Neural cell (in vitro differentiated cells): ENCODE measurements at regions not wholly inside any gene's neighbourhood (a gene's known extent, or its start where the extent isn't known, plus 50 kb on each side); places are given as distances from the start of the nearest gene placed in this dataset.

Source experiments
- H2AFZ ChIP-seq: fragments of 200-600, 300-800 bp; sonication (generic), shearing (Covaris generic); 2 replicates; pipeline ENCODE4 v1.6.0; 2014; ENCODE audit warnings: low read depth, mild to moderate bottlenecking, antibody characterized with exemption, low read length, moderate library complexity
- H3F3A ChIP-seq: fragments of 200-600 bp; shearing (Covaris generic); 2 replicates; pipeline ENCODE4 v1.6.1; 2016; ENCODE audit warnings: mild to moderate bottlenecking, moderate library complexity, mixed read lengths, antibody characterized with exemption, low read length; ENCODE audit not compliant: insufficient read depth, poor library complexity, severe bottlenecking
- H3K27ac ChIP-seq: fragments of 200-600, 300-800 bp; sonication (generic), shearing (Covaris generic); 2 replicates; pipeline ENCODE4 v1.5.1; 2014; ENCODE audit warnings: mild to moderate bottlenecking, low read length, moderate library complexity
- H3K27me3 ChIP-seq: fragments of 300-800, 200-600 bp; sonication (generic), shearing (Covaris generic); 2 replicates; pipeline ENCODE4 v1.6.0; 2014; ENCODE audit warnings: mild to moderate bottlenecking, low read depth, low read length, moderate library complexity; ENCODE audit not compliant: insufficient read depth
- H3K36me3 ChIP-seq: fragments of 300-800, 200-600 bp; sonication (generic), shearing (Covaris generic); 2 replicates; pipeline ENCODE4 v1.5.1; 2014; ENCODE audit warnings: mild to moderate bottlenecking, antibody characterized with exemption, low read length, moderate library complexity; ENCODE audit not compliant: insufficient read depth
- H3K4me2 ChIP-seq: fragments of 300-800, 200-600 bp; sonication (generic), shearing (Covaris generic); 2 replicates; pipeline ENCODE4 v1.6.0; 2014; ENCODE audit warnings: mild to moderate bottlenecking, low read length
- H3K4me3 ChIP-seq: fragments of 300-800, 200-600 bp; sonication (generic), shearing (Covaris generic); 2 replicates; pipeline ENCODE4 v1.5.1; 2014; ENCODE audit warnings: mild to moderate bottlenecking, low read length, moderate library complexity
- H3K79me2 ChIP-seq: fragments of 200-600 bp; shearing (Covaris generic); replicated peaks from 2 replicates; pipeline ENCODE4 v1.6.0; 2014; ENCODE audit warnings: mild to moderate bottlenecking, low read length, moderate library complexity; ENCODE audit not compliant: insufficient read depth
- H3K9ac ChIP-seq: fragments of 300-800, 200-600 bp; sonication (generic), shearing (Covaris generic); 2 replicates; pipeline ENCODE4 v1.6.1; 2016; ENCODE audit warnings: mild to moderate bottlenecking, low read length, mixed read lengths
- H3K9me2 ChIP-seq: fragments of 200-600 bp; shearing (Covaris generic); 2 replicates; pipeline ENCODE4 v1.6.1; 2016; ENCODE audit warnings: mild to moderate bottlenecking, low read length, mixed read lengths; ENCODE audit not compliant: insufficient read depth
- H3K9me3 ChIP-seq: fragments of 200-600, 300-800 bp; sonication (generic), shearing (Covaris generic); 2 replicates; pipeline ENCODE4 v1.6.1; 2016; ENCODE audit warnings: mild to moderate bottlenecking, mixed run types, low read length, moderate library complexity, mixed read lengths
- H4K20me1 ChIP-seq: fragments of 200-600 bp; shearing (Covaris generic); 2 replicates; pipeline ENCODE4 v1.6.1; 2016; ENCODE audit warnings: mild to moderate bottlenecking, mixed run types; ENCODE audit not compliant: insufficient read depth
- CTCF ChIP-seq: fragments of 450-650 bp; IDR thresholded peaks from 2 replicates; pipeline ENCODE4 v1.5.1; 2014; ENCODE audit warnings: antibody characterized with exemption, mild to moderate bottlenecking, moderate library complexity; ENCODE audit not compliant: poor library complexity, severe bottlenecking
- EP300 ChIP-seq: fragments of 450-650 bp; conservative IDR thresholded peaks from 2 replicates; pipeline ENCODE4 v1.6.1; 2014; ENCODE audit warnings: antibody characterized with exemption, mild to moderate bottlenecking, moderate library complexity; ENCODE audit not compliant: poor library complexity, severe bottlenecking
- EZH2 ChIP-seq: fragments of 200-600, 300-800 bp; shearing (Covaris generic), sonication (generic); IDR thresholded peaks from 2 replicates; pipeline ENCODE4 v1.6.1; 2014; ENCODE audit warnings: antibody characterized with exemption, low read length, borderline replicate concordance, mild to moderate bottlenecking; ENCODE audit not compliant: insufficient read depth, poor library complexity, severe bottlenecking
- MXI1 ChIP-seq: fragments of 450-650 bp; conservative IDR thresholded peaks from 2 replicates; pipeline ENCODE4 v1.6.1; 2014; ENCODE audit warnings: antibody characterized with exemption, mild to moderate bottlenecking; ENCODE audit not compliant: poor library complexity, severe bottlenecking
- POLR2AphosphoS5 ChIP-seq: IDR thresholded peaks from 2 replicates; pipeline ENCODE4 v1.6.1; 2012
- RAD21 ChIP-seq: fragments of 450-650 bp; conservative IDR thresholded peaks from 2 replicates; pipeline ENCODE4 v1.6.1; 2014; ENCODE audit warnings: antibody characterized with exemption, mild to moderate bottlenecking, moderate library complexity
- REST ChIP-seq: IDR thresholded peaks from 2 replicates; pipeline ENCODE4 v1.6.1; 2012; ENCODE audit warnings: borderline replicate concordance
- SMC3 ChIP-seq: fragments of 450-650 bp; conservative IDR thresholded peaks from 2 replicates; pipeline ENCODE4 v1.6.1; 2014; ENCODE audit warnings: antibody characterized with exemption, mild to moderate bottlenecking, moderate library complexity; ENCODE audit not compliant: poor library complexity
- TAF1 ChIP-seq: IDR thresholded peaks from 2 replicates; pipeline ENCODE4 v1.6.1; 2012; ENCODE audit warnings: low read depth

- no peak for TF ChIP-seq CTCF
- no peak for TF ChIP-seq MXI1
- TF ChIP-seq RAD21, result no peak
- TF ChIP-seq TAF1, result no peak
- no peak for TF ChIP-seq EZH2
- TF ChIP-seq POLR2AphosphoS5, result no peak
- no peak for TF ChIP-seq REST
- TF ChIP-seq EP300, result no peak
- no peak for TF ChIP-seq SMC3
- no peaks in the 10 kb centered on the region for H3K79me2 ChIP-seq
Measured at GRCh38 chr3:81393251-81393650, 368.2 kb downstream of the GBE1 start.

GRCh38 chr3:81390796-81391195 is 370.6 kb downstream of the GBE1 start:
- H3K27me3 ChIP-seq, result no peaks in the 10 kb centered on the region
- no peak overlapping the region for H2AFZ ChIP-seq
- H3K9me3 ChIP-seq, result no peaks in the 10 kb centered on the region
- no peaks in the 10 kb centered on the region for H3K79me2 ChIP-seq
- H3K9me2 ChIP-seq, result no peaks in the 10 kb centered on the region
- H3K4me3 ChIP-seq, result no peak overlapping the region
- H3K27ac ChIP-seq, result no peak overlapping the region
- H3K4me2 ChIP-seq, result no peak overlapping the region
- no peak overlapping the region for H3K9ac ChIP-seq
- H3F3A ChIP-seq, result no peaks in the 10 kb centered on the region
- no peak for TF ChIP-seq EZH2
- no peak for TF ChIP-seq MXI1
- TF ChIP-seq SMC3, result no peak
- TF ChIP-seq CTCF, result no peak
- no peak for TF ChIP-seq TAF1
- TF ChIP-seq EP300, result no peak
- TF ChIP-seq REST, result no peak
- no peak for TF ChIP-seq RAD21
- no peak for TF ChIP-seq POLR2AphosphoS5
- no peaks in the 10 kb centered on the region for H3K36me3 ChIP-seq
- H4K20me1 ChIP-seq, result no peaks in the 10 kb centered on the region

More at GRCh38 chr3:81393251-81393650, 368.2 kb downstream of the GBE1 start:
- no peaks in the 10 kb centered on the region for H3K9me2 ChIP-seq
- H3K4me3 ChIP-seq, result no peak overlapping the region
- no peaks in the 10 kb centered on the region for H3K36me3 ChIP-seq
- H3K9ac ChIP-seq, result no peak overlapping the region
- H3K9me3 ChIP-seq, result no peaks in the 10 kb centered on the region
- H2AFZ ChIP-seq, result no peak overlapping the region
- H3K4me2 ChIP-seq, result no peak overlapping the region
- H4K20me1 ChIP-seq, result no peaks in the 10 kb centered on the region
- no peaks in the 10 kb centered on the region for H3K27me3 ChIP-seq
- H3K27ac ChIP-seq, result no peak overlapping the region
- no peaks in the 10 kb centered on the region for H3F3A ChIP-seq
